ENCODE measurements at regions not wholly inside any gene's neighbourhood (a gene's known extent, or its start where the extent isn't known, plus 50 kb on each side); places are given as distances from the start of the nearest gene placed in this dataset.

- TF ChIP-seq, protein P1, sequence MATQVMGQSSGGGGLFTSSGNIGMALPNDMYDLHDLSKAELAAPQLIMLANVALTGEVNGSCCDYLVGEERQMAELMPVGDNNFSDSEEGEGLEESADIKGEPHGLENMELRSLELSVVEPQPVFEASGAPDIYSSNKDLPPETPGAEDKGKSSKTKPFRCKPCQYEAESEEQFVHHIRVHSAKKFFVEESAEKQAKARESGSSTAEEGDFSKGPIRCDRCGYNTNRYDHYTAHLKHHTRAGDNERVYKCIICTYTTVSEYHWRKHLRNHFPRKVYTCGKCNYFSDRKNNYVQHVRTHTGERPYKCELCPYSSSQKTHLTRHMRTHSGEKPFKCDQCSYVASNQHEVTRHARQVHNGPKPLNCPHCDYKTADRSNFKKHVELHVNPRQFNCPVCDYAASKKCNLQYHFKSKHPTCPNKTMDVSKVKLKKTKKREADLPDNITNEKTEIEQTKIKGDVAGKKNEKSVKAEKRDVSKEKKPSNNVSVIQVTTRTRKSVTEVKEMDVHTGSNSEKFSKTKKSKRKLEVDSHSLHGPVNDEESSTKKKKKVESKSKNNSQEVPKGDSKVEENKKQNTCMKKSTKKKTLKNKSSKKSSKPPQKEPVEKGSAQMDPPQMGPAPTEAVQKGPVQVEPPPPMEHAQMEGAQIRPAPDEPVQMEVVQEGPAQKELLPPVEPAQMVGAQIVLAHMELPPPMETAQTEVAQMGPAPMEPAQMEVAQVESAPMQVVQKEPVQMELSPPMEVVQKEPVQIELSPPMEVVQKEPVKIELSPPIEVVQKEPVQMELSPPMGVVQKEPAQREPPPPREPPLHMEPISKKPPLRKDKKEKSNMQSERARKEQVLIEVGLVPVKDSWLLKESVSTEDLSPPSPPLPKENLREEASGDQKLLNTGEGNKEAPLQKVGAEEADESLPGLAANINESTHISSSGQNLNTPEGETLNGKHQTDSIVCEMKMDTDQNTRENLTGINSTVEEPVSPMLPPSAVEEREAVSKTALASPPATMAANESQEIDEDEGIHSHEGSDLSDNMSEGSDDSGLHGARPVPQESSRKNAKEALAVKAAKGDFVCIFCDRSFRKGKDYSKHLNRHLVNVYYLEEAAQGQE (IDR thresholded peaks at IDR 0.05; ENCODE audit: insufficient read depth in 1 of 2, low read depth in 2 of 2, low read length in 2 of 2): no peak
- TF ChIP-seq SIN3A (IDR thresholded peaks at IDR 0.05; ENCODE audit: borderline replicate concordance, insufficient read depth, low read length): no peak
- TF ChIP-seq POLR2AphosphoS5 (IDR thresholded peaks at IDR 0.05; ENCODE audit: low read depth, low read length): no peak
- TF ChIP-seq TAF1 (IDR thresholded peaks at IDR 0.05; ENCODE audit: borderline replicate concordance, insufficient read depth, low read length): no peak
Measured at GRCh38 chr15:35987056-35987455, 441.1 kb upstream of the DPH6 start.
